CD4-positive, alpha-beta memory T cell (primary cell): ENCODE measurements at regions not wholly inside any gene's neighbourhood (a gene's known extent, or its start where the extent isn't known, plus 50 kb on each side); places are given as distances from the start of the nearest gene placed in this dataset.

Source experiments
- CTCF ChIA-PET: fragments of 350-600 bp; sonication (Branson Sonifier 250); formaldehyde crosslinking; loops from one replicate; lab custom pipeline; 2021; ENCODE audit warnings: inconsistent platforms; ENCODE audit not compliant: partially characterized antibody; lab: Charles Lee
- POLR2A ChIA-PET: fragments of 350-600 bp; sonication (Branson Sonifier 250); formaldehyde crosslinking; loops from one replicate; lab custom pipeline; 2021; ENCODE audit not compliant: partially characterized antibody; lab: Charles Lee
- DNase-seq, 5 donors: peaks; one replicate each; pipeline versions ENCODE4 v3.0.0 to v3.0.0-alpha.2; 2020 to 2022; ENCODE audit warnings: mixed read lengths in 1 of 5
- H3K27ac ChIP-seq: one replicate; pipeline ENCODE4 v1.7.0; 2013; ENCODE audit warnings: low read depth, low read length
- H3K27me3 ChIP-seq: 2 replicates; pipeline ENCODE4 v1.7.0; 2013; ENCODE audit warnings: mild to moderate bottlenecking, low read length, moderate library complexity; ENCODE audit not compliant: insufficient read depth
- H3K36me3 ChIP-seq: 2 replicates; pipeline ENCODE4 v1.7.0; 2013; ENCODE audit warnings: mild to moderate bottlenecking, low read length, moderate library complexity; ENCODE audit not compliant: insufficient read depth
- H3K4me1 ChIP-seq: 2 replicates; pipeline ENCODE4 v1.7.0; 2013; ENCODE audit warnings: mild to moderate bottlenecking, low read length, moderate library complexity; ENCODE audit not compliant: insufficient read depth
- H3K4me3 ChIP-seq, 2 donors: one replicate each; pipeline ENCODE4 v1.7.0; 2013; ENCODE audit warnings: low read length in 2 of 2, mild to moderate bottlenecking in 1 of 2
- H3K9me3 ChIP-seq, 2 donors: one replicate each; pipeline ENCODE4 v1.7.0; 2013; ENCODE audit warnings: low read length in 2 of 2, control low read depth in 1 of 2; ENCODE audit not compliant: control insufficient read depth in 1 of 2
- H3K27ac Mint-ChIP-seq, 7 donors: one replicate each; pipeline ENCODE4 v1.8.0; 2020 to 2021; ENCODE audit warnings: mixed read lengths in 7 of 7, mild to moderate bottlenecking in 6 of 7, inconsistent platforms in 3 of 7, moderate library complexity in 3 of 7
- H3K27me3 Mint-ChIP-seq, 2 donors: one replicate each; pipeline ENCODE4 v1.8.0; 2020 to 2021; ENCODE audit warnings: mixed read lengths in 2 of 2
- H3K36me3 Mint-ChIP-seq, 2 donors: one replicate each; pipeline ENCODE4 v1.8.0; 2020 to 2021; ENCODE audit warnings: mixed read lengths in 2 of 2, inconsistent platforms in 1 of 2, mild to moderate bottlenecking in 1 of 2
- H3K4me1 Mint-ChIP-seq, 4 donors: one replicate each; pipeline ENCODE4 v1.8.0; 2020 to 2021; ENCODE audit warnings: mixed read lengths in 4 of 4, mild to moderate bottlenecking in 1 of 4
- H3K4me3 Mint-ChIP-seq, 8 donors: one replicate each; pipeline ENCODE4 v1.8.0; 2020 to 2021; ENCODE audit warnings: mixed read lengths in 8 of 8, mild to moderate bottlenecking in 7 of 8, moderate library complexity in 6 of 8, inconsistent platforms in 3 of 8
- H3K9me3 Mint-ChIP-seq, 8 donors: one replicate each; pipeline ENCODE4 v1.8.0; 2020 to 2021; ENCODE audit warnings: mixed read lengths in 8 of 8, mild to moderate bottlenecking in 5 of 8, inconsistent platforms in 3 of 8, moderate library complexity in 1 of 8
- intact Hi-C: fragments of 100-400 bp; cut with micrococcal nuclease; formaldehyde crosslinking; loops from one replicate; pipeline ENCODE4 v1.15.1; 2023

DNA sequence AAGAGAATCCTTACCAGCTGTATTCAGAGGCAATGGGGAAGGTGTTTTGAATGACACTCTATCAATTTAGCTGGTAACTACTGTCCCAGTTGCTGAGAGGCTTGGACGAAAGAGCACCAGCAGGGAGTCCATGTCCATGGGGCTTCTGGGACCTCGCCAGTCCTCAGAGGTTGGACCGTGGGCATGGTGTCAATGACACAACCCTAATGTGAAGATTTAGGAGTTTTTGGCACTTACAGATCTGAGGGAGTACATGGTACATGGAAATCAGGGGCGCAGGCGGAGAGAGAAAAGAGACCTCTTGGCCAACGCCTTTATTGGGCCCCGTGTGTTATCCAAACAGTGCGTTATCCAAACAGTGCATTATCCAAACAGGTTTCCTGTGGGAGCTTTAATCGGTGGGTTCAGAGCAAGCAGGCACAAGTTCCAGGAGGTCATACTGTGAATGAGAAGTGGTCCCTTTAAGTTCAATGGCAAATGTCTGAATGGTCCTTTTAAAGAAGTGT, 169.1 kb upstream of the B3GAT1 start:
- ChIA-PET CTCF (no interaction called here), POLR2A (no interaction called here)
- H3K27me3 Mint-ChIP-seq, result peaks cover 8 to 12% of the 10 kb centered on the region in 2 donors
- Histone ChIP-seq H3K27ac (no peak overlapping the region), H3K9me3 (no peaks in the 10 kb centered on the region), H3K4me1 (peaks cover 11% of the 10 kb centered on the region), H3K27me3 (no peaks in the 10 kb centered on the region), H3K36me3 (no peaks in the 10 kb centered on the region), H3K4me3 (no peak overlapping the region)
- H3K27ac Mint-ChIP-seq, result no peak overlapping the region
- H3K36me3 Mint-ChIP-seq, result no peaks in the 10 kb centered on the region
- H3K4me3 Mint-ChIP-seq, result no peak overlapping the region
- no peak for DNase-seq
- intact Hi-C loops, result no loop called here
- H3K4me1 Mint-ChIP-seq, result peaks cover 3 to 17% (median 10%) of the 10 kb centered on the region in 4 donors
- no peaks in the 10 kb centered on the region for H3K9me3 Mint-ChIP-seq

DNA sequence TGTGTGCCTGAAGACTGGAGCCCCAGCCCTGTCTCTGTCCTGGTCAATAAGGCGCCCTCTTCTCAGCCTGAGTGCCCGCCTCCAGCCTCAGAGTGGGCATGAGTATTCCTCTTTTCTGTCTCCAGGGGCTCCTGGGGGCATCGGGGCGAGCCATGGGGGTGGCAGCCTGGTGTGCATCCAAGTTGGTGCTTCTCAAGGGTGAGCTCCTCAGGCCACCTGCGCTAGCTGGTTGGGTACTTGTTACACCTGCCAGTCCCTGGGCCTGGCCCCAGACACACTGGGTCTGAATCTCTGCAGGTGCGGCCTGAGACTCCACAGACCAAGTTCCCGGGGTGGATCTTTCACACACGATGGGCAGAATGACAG, 168.6 kb upstream of the B3GAT1 start:
- intact Hi-C loops, result no loop called here
- H3K27ac ChIP-seq, result no peak overlapping the region
- Mint-ChIP-seq H3K27me3 (peaks cover 9 to 12% of the 10 kb centered on the region in 2 donors), H3K9me3 (no peaks in the 10 kb centered on the region), H3K4me3 (no peak overlapping the region), H3K27ac (no peak overlapping the region), H3K36me3 (no peaks in the 10 kb centered on the region), H3K4me1 (peaks cover 3 to 17% (median 10%) of the 10 kb centered on the region in 4 donors)
- H3K27me3 ChIP-seq, result no peaks in the 10 kb centered on the region
- POLR2A ChIA-PET, result no interaction called here
- no peaks in the 10 kb centered on the region for H3K36me3 ChIP-seq
- no peaks in the 10 kb centered on the region for H3K9me3 ChIP-seq
- no peak overlapping the region for H3K4me3 ChIP-seq
- no peak for DNase-seq
- CTCF ChIA-PET, result no interaction called here
- H3K4me1 ChIP-seq, result peaks cover 11% of the 10 kb centered on the region

DNA sequence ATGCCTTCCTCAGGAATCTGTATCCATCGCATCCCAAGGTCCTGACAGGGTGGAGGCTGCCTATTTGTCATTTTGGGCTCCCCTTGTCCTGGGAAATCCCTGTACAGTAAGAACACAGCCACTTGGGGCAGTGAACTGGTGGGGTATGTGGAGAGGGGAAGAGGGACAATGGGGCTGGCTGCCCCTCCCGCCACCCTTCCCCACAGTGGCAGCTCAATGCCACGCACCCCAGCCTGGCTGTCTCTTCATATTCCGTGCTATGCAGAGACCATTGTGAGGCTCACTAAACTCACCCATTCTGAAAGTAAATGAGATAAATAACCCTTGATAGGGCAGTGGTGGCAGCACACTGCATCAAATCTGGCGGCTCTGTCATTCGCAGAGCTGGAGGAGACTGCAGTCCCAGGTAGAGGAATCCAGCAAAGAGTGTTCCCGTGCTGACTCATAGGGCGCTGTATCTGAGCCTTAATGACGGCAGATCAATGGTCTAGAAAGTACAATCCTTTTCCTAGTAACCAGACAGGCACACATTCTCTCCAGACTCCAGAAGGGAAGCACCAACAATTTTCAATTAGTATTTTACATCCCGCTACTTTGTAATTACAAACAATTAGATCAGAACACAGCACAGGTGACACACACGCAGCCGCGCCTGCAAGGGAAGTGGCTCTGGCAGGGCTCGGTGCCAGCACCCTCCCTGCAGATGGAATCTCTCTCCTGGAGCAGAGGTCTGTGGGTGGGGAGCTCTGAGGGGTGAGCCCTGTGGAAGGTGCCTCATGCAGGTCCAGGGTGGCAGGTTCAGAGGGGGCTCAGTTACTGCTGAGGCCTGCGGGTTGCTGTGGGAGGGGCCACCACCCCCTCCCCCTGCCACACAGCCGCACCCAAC, 167.9 kb upstream of the B3GAT1 start:
- Mint-ChIP-seq H3K9me3 (no peaks in the 10 kb centered on the region), H3K4me1 (peaks cover 3 to 17% (median 10%) of the 10 kb centered on the region in 4 donors), H3K27ac (no peak overlapping the region), H3K4me3 (no peak overlapping the region), H3K36me3 (no peaks in the 10 kb centered on the region), H3K27me3 (peaks cover 12% of the 10 kb centered on the region in 2 donors)
- no peak for DNase-seq
- H3K4me1 ChIP-seq, result peaks cover 11% of the 10 kb centered on the region
- H3K4me3 ChIP-seq, result no peak overlapping the region
- H3K9me3 ChIP-seq, result no peaks in the 10 kb centered on the region
- ChIA-PET CTCF (no interaction called here), POLR2A (no interaction called here)
- no peak overlapping the region for H3K27ac ChIP-seq
- intact Hi-C loops, result no loop called here
- H3K36me3 ChIP-seq, result no peaks in the 10 kb centered on the region
- no peaks in the 10 kb centered on the region for H3K27me3 ChIP-seq

DNA sequence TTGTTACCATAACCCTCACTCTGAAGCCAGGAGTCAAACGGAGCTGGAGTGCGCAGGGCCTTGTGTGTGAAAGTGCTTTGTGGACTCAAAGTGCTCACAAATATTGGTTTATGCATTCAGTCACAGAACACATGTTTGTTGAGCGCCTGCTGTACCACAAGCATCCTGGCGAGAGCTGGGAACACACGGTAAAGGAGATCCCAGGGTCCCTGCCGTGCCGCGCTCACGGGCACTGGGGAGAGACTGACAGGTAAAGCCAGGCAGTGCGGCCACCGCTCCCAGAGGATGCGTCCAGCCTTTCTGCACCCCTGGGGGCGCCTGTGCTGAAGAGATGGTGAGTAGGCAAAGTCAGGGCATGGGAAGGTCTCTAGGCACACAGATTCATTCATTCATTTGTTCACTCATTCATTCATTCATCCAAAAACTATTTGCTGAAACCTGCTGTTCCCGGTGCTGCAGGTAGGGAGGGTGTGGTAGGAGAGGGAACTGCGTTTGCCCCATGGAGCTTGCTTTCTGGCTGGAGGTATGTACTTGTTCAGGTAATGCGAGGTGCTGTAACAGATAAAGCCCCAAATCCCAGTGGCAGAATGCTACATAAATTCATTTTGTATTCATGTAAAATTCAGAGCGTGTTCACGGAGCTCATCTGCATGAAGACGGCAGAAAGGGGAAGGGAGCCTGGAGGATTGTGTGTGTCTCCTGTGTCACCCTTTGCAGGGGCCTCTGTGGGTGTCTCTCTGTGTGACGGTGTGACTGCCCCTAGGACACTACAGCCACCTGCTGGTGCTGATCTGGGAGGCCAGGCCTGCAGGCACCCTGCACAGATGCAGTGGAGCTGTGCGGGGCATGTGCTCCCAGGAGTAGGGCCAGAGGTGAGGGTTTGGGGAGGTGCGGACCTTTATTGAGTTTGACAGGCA, 167.0 kb upstream of the B3GAT1 start:
- POLR2A ChIA-PET, result no interaction called here

DNA sequence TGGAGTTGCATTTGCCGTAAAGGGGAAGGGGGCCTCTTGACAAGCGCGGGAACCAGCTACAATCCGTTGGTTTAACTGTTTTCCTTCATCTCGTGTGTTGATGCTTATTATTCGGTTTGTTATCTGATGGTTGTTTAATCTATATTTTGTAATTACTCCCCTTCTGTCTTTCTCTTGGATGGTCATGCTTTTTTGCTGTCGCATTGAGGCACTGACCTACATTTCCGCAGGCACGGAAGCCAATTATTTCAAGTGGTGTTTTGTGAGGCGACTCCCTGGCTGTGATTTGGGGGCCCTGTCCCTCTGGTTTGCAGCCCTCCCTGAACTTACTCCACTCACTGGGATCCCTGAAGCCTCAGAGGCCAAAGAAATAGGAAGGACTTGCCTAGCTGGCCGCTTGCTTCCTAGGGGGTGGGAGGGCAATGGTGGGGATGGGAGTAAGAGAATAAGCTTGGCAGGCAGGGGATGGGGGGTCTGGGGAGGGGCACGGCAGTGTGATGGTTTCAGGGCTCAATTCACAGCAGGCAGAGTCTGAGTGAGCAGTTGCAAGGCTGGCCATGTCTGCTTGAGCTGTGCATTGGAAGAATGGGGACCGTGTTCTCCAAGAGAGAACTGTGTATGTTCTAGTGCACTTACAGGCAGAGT, 165.8 kb upstream of the B3GAT1 start:
- H3K4me3 Mint-ChIP-seq, result no peak overlapping the region
- no peak overlapping the region for H3K27ac ChIP-seq
- H3K4me1 Mint-ChIP-seq, result peaks cover 0 to 4% (median 1%) of the 10 kb centered on the region in 4 donors
- H3K27me3 Mint-ChIP-seq, result peaks cover 5 to 12% of the 10 kb centered on the region in 2 donors
- POLR2A ChIA-PET, result no interaction called here
- no peak overlapping the region for H3K4me3 ChIP-seq
- peaks cover 1% of the 10 kb centered on the region for H3K4me1 ChIP-seq
- intact Hi-C loops, result no loop called here
- no peaks in the 10 kb centered on the region for H3K36me3 ChIP-seq
- CTCF ChIA-PET, result no interaction called here
- H3K9me3 Mint-ChIP-seq, result peaks cover 0 to 2% (median 0%) of the 10 kb centered on the region in 8 donors
- no peaks in the 10 kb centered on the region for H3K9me3 ChIP-seq
- H3K27ac Mint-ChIP-seq, result no peak overlapping the region
- DNase-seq, result no peak
- H3K36me3 Mint-ChIP-seq, result no peaks in the 10 kb centered on the region
- H3K27me3 ChIP-seq, result no peaks in the 10 kb centered on the region

More for the DNA sequence above, 167.0 kb upstream of the B3GAT1 start:
- peaks cover 3 to 16% (median 10%) of the 10 kb centered on the region in 4 donors for H3K4me1 Mint-ChIP-seq
- Histone ChIP-seq H3K36me3 (no peaks in the 10 kb centered on the region), H3K27me3 (no peaks in the 10 kb centered on the region), H3K9me3 (no peaks in the 10 kb centered on the region), H3K27ac (no peak overlapping the region), H3K4me1 (peaks cover 11% of the 10 kb centered on the region), H3K4me3 (no peak overlapping the region)
- H3K9me3 Mint-ChIP-seq, result peaks cover 0 to 2% (median 0%) of the 10 kb centered on the region in 8 donors
- no peaks in the 10 kb centered on the region for H3K36me3 Mint-ChIP-seq
- intact Hi-C loops, result no loop called here
- CTCF ChIA-PET, result no interaction called here
- no peak for DNase-seq
- H3K27ac Mint-ChIP-seq, result no peak overlapping the region
- no peak overlapping the region for H3K4me3 Mint-ChIP-seq
- peaks cover 10 to 12% of the 10 kb centered on the region in 2 donors for H3K27me3 Mint-ChIP-seq

DNA sequence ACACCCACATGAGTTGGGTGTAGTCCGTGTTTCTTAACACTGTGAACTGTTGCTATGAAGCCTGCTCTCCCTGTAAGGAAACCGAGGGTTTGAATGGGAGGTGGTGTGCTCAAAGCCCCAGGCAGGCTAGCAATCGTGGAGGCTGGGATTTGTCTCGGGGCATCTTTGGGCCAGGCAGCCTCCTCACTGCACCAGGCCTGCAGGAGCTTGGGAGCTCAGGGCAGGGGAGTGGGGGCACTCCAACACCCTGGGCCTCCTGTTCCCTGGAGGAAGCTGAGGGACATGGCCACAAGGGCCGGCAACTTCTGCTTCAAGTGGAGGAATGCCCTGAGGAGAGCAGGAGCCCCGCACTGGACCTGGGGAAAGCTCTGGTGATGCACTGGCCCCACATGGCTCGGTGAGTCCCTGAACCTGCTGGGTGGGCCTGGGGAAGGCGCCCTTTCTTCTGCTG, 164.7 kb upstream of the B3GAT1 start:
- Histone ChIP-seq H3K36me3 (no peaks in the 10 kb centered on the region), H3K9me3 (no peaks in the 10 kb centered on the region), H3K4me1 (no peaks in the 10 kb centered on the region), H3K27me3 (no peaks in the 10 kb centered on the region), H3K27ac (no peak overlapping the region), H3K4me3 (no peak overlapping the region)
- Mint-ChIP-seq H3K27ac (no peak overlapping the region), H3K4me1 (no peaks in the 10 kb centered on the region), H3K4me3 (no peak overlapping the region), H3K9me3 (peaks cover 0 to 2% (median 0%) of the 10 kb centered on the region in 8 donors), H3K27me3 (peaks cover 5 to 12% of the 10 kb centered on the region in 2 donors), H3K36me3 (no peaks in the 10 kb centered on the region)
- ChIA-PET POLR2A (no interaction called here), CTCF (no interaction called here)
- DNase-seq, result no peak
- intact Hi-C loops, result no loop called here
